K562 (cell line): ENCODE measurements at regions not wholly inside any gene's neighbourhood (a gene's known extent, or its start where the extent isn't known, plus 50 kb on each side); places are given as distances from the start of the nearest gene placed in this dataset.

Source experiments
- ATAC-seq: fragments of 200-7000 bp; cut with Tn5 transposase; 3 replicates; pipeline ENCODE4 v1.9.1; 2020; ENCODE audit warnings: moderate library complexity
- BruUV-seq: library from RNA; stranded (reverse); fragments of 400-500 nt; replicated peaks from 2 replicates; lab custom pipeline; 2021; lab: Mats Ljungman, UMichigan
- CTCF ChIA-PET: fragments of 300-600 bp; formaldehyde crosslinking; extraction: SDS; loops from one replicate; lab custom pipeline; 2021; ENCODE audit warnings: low intra/inter-chr PET ratio; lab: Yijun Ruan, JAX
- POLR2A ChIA-PET: fragments of 300-600, 350-650 bp; sonication (Branson Sonifier 250); formaldehyde crosslinking; extraction: SDS; loops from one replicate; lab custom pipeline; 2021; ENCODE audit warnings: antibody characterized with exemption, inconsistent platforms; lab: Yijun Ruan, JAX
- DNase-seq, 4 experiments: peaks; one replicate each; pipeline versions ENCODE4 v3.0.0 to v3.0.0-alpha.2; 2011 to 2018; ENCODE audit warnings: low spot score in 3 of 4, mixed read lengths in 3 of 4; ENCODE audit errors: extremely low read depth in 1 of 4
- FAIRE-seq: peaks from 2 replicates; lab custom pipeline; 2011; peaks lifted over from hg19 to GRCh38; lab: Jason Lieb, UNC
- H2AFZ ChIP-seq: 2 replicates; pipeline ENCODE4 v1.6.0; 2011; ENCODE audit warnings: low read depth, low read length, control low read depth, inconsistent platforms
- H3K27ac ChIP-seq: fragments of 200-600 bp; 3 replicates; pipeline ENCODE4 v1.8.0; 2011; ENCODE audit warnings: low read depth, mild to moderate bottlenecking, control low read depth, inconsistent platforms, low read length, moderate library complexity, mixed read lengths; ENCODE audit errors: extremely low read depth
- H3K27me3 ChIP-seq, 2 experiments: fragments of 300-600 bp in 1 of 2; 2 replicates in 1 of 2; 3 replicates in 1 of 2; pipeline versions ENCODE4 v1.6.0 to v1.8.0; 2011; ENCODE audit warnings: inconsistent platforms in 2 of 2, low read length in 2 of 2, mild to moderate bottlenecking in 1 of 2, mixed read lengths in 1 of 2, moderate library complexity in 1 of 2; ENCODE audit not compliant: control insufficient read depth in 2 of 2, insufficient read depth in 2 of 2
- H3K36me3 ChIP-seq: fragments of 300-600 bp; 3 replicates; pipeline ENCODE4 v1.8.0; 2011; ENCODE audit warnings: mild to moderate bottlenecking, low read length, inconsistent platforms; ENCODE audit not compliant: control insufficient read depth, insufficient read depth
- H3K4me1 ChIP-seq, 2 experiments: fragments of 200-600 bp in 1 of 2; replicated peaks in 1 of 2; 2 replicates in 1 of 2; 3 replicates in 1 of 2; pipeline versions ENCODE4 v1.5.1 to v1.8.0; 2011; ENCODE audit warnings: inconsistent platforms in 2 of 2, low read length in 2 of 2, mild to moderate bottlenecking in 1 of 2, mixed read lengths in 1 of 2, moderate library complexity in 1 of 2; ENCODE audit not compliant: control insufficient read depth in 2 of 2, insufficient read depth in 2 of 2
- H3K4me2 ChIP-seq: 2 replicates; pipeline ENCODE4 v1.6.1; 2011; ENCODE audit warnings: low read length, control low read depth, inconsistent platforms, mixed read lengths; ENCODE audit not compliant: insufficient read depth
- H3K4me3 ChIP-seq: fragments of 200-600 bp; sonication (generic), shearing (Covaris generic); 2 replicates; pipeline ENCODE4 v1.5.1; 2016; ENCODE audit warnings: control low read depth, inconsistent platforms
- H3K79me2 ChIP-seq: fragments of 200-600 bp; 3 replicates; pipeline ENCODE4 v1.8.0; 2011; ENCODE audit warnings: low read length, inconsistent platforms; ENCODE audit not compliant: control insufficient read depth, insufficient read depth
- H3K9ac ChIP-seq, 2 experiments: 2 replicates each; pipeline versions ENCODE4 v1.6.0 to v1.6.1; 2011; ENCODE audit warnings: low read depth in 2 of 2, low read length in 2 of 2, control low read depth in 1 of 2, inconsistent platforms in 1 of 2, mild to moderate bottlenecking in 1 of 2, mixed read lengths in 1 of 2; ENCODE audit not compliant: insufficient read depth in 1 of 2
- H3K9me1 ChIP-seq: one replicate; pipeline ENCODE4 v1.6.0; 2011; ENCODE audit warnings: inconsistent platforms, mild to moderate bottlenecking, low read length, moderate library complexity; ENCODE audit not compliant: control insufficient read depth, insufficient read depth
- H3K9me3 ChIP-seq: replicated peaks from 2 replicates; pipeline ENCODE4 v1.5.1; 2011; ENCODE audit warnings: low read depth, low read length, inconsistent platforms; ENCODE audit not compliant: control insufficient read depth, insufficient read depth
- H4K20me1 ChIP-seq: replicated peaks from 2 replicates; pipeline ENCODE4 v1.6.1; 2011; ENCODE audit warnings: low read length, inconsistent platforms, mixed read lengths; ENCODE audit not compliant: control insufficient read depth, insufficient read depth
- FOXP4 ChIP-seq: sonication (generic); formaldehyde crosslinking; IDR thresholded peaks from 2 replicates; pipeline ENCODE4 v1.8.0; 2022; ENCODE audit warnings: mild to moderate bottlenecking, missing genetic modification reagents, borderline replicate concordance
- HMBOX1 ChIP-seq: sonication (generic); IDR thresholded peaks from 2 replicates; pipeline ENCODE4 v1.6.1; 2016
- ID3 ChIP-seq, 2 experiments: fragments of 250-450 bp in 1 of 2; fragments of 450-650 bp in 1 of 2; sonication (Bioruptor Pico) in 1 of 2; IDR thresholded peaks; 2 replicates each; pipeline versions ENCODE4 v1.6.1 to v1.8.0; 2016 to 2021; ENCODE audit warnings: mild to moderate bottlenecking in 2 of 2, moderate library complexity in 2 of 2, missing compliant biosample characterization in 1 of 2, missing genetic modification characterization in 1 of 2
- L3MBTL2 ChIP-seq: fragments of 450-650 bp; IDR thresholded peaks from 2 replicates; pipeline ENCODE4 v1.6.1; 2016; ENCODE audit warnings: mild to moderate bottlenecking, moderate library complexity
- PHF8 ChIP-seq: fragments of 200-600 bp; sonication (generic); IDR thresholded peaks from 2 replicates; pipeline ENCODE4 v1.6.1; 2012; ENCODE audit warnings: mixed run types, mild to moderate bottlenecking, inconsistent platforms, low read length, moderate library complexity, borderline replicate concordance
- RAD21 ChIP-seq, 2 experiments: fragments of 250-450 bp in 1 of 2; fragments of 450-650 bp in 1 of 2; sonication (Bioruptor Pico) in 1 of 2; formaldehyde crosslinking in 1 of 2; IDR thresholded peaks in 1 of 2; conservative IDR thresholded peaks in 1 of 2; 2 replicates each; pipeline versions ENCODE4 v1.4.0 to v1.8.0; 2020 to 2022; ENCODE audit warnings: mild to moderate bottlenecking in 2 of 2, moderate library complexity in 1 of 2
- SAFB2 ChIP-seq: fragments of 200-400 bp; formaldehyde crosslinking; IDR thresholded peaks from 2 replicates; pipeline ENCODE4 v1.6.1; 2018; ENCODE audit warnings: borderline replicate concordance, low read length, low read depth, moderate library complexity; ENCODE audit not compliant: severe bottlenecking
- ZBTB2 ChIP-seq: fragments of 450-650 bp; IDR thresholded peaks from 2 replicates; pipeline ENCODE4 v1.6.1; 2016; ENCODE audit warnings: antibody characterized with exemption
- ZNF347 ChIP-seq: fragments of 450-650 bp; formaldehyde crosslinking; IDR thresholded peaks from 2 replicates; pipeline ENCODE4 v1.4.0; 2020; ENCODE audit warnings: low read depth, mild to moderate bottlenecking, moderate library complexity
- ZNF398 ChIP-seq: fragments of 250-450 bp; sonication (Bioruptor Pico); IDR thresholded peaks from 2 replicates; pipeline ENCODE4 v1.8.0; 2021; ENCODE audit warnings: moderate library complexity, mild to moderate bottlenecking, inconsistent platforms
- WGBS: fragments of 100-300 bp; shearing (Covaris generic); methylation state at CpG from one replicate; pipeline ENCODE4 v1.1.6; 2016; ENCODE audit warnings: low coverage, mixed read lengths; ENCODE audit not compliant: insufficient coverage; ENCODE audit errors: missing lambda C conversion rate; 5-methylcytosine and 5-hydroxymethylcytosine counted together
- in situ Hi-C: fragments of 300-500 bp; cut with MboI; formaldehyde crosslinking; loops from 4 replicates; pipeline ENCODE4 v1.15.0; 2018; ENCODE audit warnings: inconsistent platforms, mixed read lengths
- intact Hi-C: fragments of 100-400 bp; cut with micrococcal nuclease; formaldehyde crosslinking; loops from 2 replicates; pipeline ENCODE4 v1.14.2; 2022

- H3K9me1 ChIP-seq, result no peaks in the 10 kb centered on the region
- ChIA-PET POLR2A (no interaction called here), CTCF (no interaction called here)
- H3K79me2 ChIP-seq, result no peaks in the 10 kb centered on the region
- no peak overlapping the region for H3K4me3 ChIP-seq
- ATAC-seq (no peak), DNase-seq (no peak), FAIRE-seq (no peak)
- H3K36me3 ChIP-seq, result no peaks in the 10 kb centered on the region
- H3K4me1 ChIP-seq, result no peaks in the 10 kb centered on the region
- intact Hi-C loops, result no loop called here
- H4K20me1 ChIP-seq, result no peaks in the 10 kb centered on the region
- no TSS peak for BruUV-seq
- TF ChIP-seq RAD21 (CRISPR knock-in tag; conservative IDR thresholded peaks at IDR 0.05 in 1 of 2, IDR thresholded peaks at IDR 0.05 in 1 of 2) (no peak), FOXP4 (CRISPR knock-in tag) (no peak), SAFB2 (no peak), ID3 (CRISPR knock-in tag; IDR thresholded peaks at IDR 0.05) (no peak), ID3 (tag; IDR thresholded peaks at IDR 0.05) (no peak), L3MBTL2 (no peak), HMBOX1 (no peak), PHF8 (no peak), ZNF398 (CRISPR knock-in tag) (no peak), ZNF347 (CRISPR knock-in tag) (no peak), ZBTB2 (no peak)
- H3K4me2 ChIP-seq, result no peak overlapping the region
- H2AFZ ChIP-seq, result no peak overlapping the region
- H3K27me3 ChIP-seq, result no peaks in the 10 kb centered on the region
- 0% methylated on average over 4 of the region's 4 CpGs for WGBS
- no peak overlapping the region for H3K27ac ChIP-seq
- H3K9ac ChIP-seq, result no peak overlapping the region
- H3K9me3 ChIP-seq, result no peaks in the 10 kb centered on the region
- in situ Hi-C loops, result no loop called here
These were observed 253.0 kb upstream of the NDST4 start for GRCh38 chr4:115366390-115366789.
